Neural progenitor cell (in vitro differentiated cells): ENCODE measurements at regions not wholly inside any gene's neighbourhood (a gene's known extent, or its start where the extent isn't known, plus 50 kb on each side); places are given as distances from the start of the nearest gene placed in this dataset.

Source experiments
- DNase-seq: peaks from one replicate; pipeline ENCODE4 v3.0.0-alpha.2; 2016; ENCODE audit warnings: low spot score
- H2AFZ ChIP-seq: fragments of 200-600 bp; sonication (generic); replicated peaks from 2 replicates; pipeline ENCODE4 v1.6.1; 2016; ENCODE audit warnings: antibody characterized with exemption
- H3F3A ChIP-seq: fragments of 200-600 bp; sonication (generic); 2 replicates; pipeline ENCODE4 v1.6.1; 2016; ENCODE audit warnings: antibody characterized with exemption, low read depth
- H3K27ac ChIP-seq: fragments of 200-600 bp; sonication (generic); 2 replicates; pipeline ENCODE4 v1.5.1; 2016; ENCODE audit warnings: mild to moderate bottlenecking
- H3K27me3 ChIP-seq: fragments of 200-600 bp; sonication (generic); 2 replicates; pipeline ENCODE4 v1.6.1; 2016; ENCODE audit warnings: mild to moderate bottlenecking, moderate library complexity
- H3K36me3 ChIP-seq: fragments of 200-600 bp; sonication (generic); 2 replicates; pipeline ENCODE4 v1.5.1; 2016
- H3K4me1 ChIP-seq: fragments of 200-600 bp; sonication (generic); 2 replicates; pipeline ENCODE4 v1.6.1; 2016; ENCODE audit warnings: mixed run types
- H3K4me2 ChIP-seq: fragments of 200-600 bp; sonication (generic); 2 replicates; pipeline ENCODE4 v1.6.1; 2016
- H3K4me3 ChIP-seq: fragments of 200-600 bp; sonication (generic); 2 replicates; pipeline ENCODE4 v1.5.1; 2016
- H3K79me2 ChIP-seq: fragments of 200-600 bp; sonication (generic); 2 replicates; pipeline ENCODE4 v1.6.1; 2016; ENCODE audit warnings: low read depth
- H3K9ac ChIP-seq: fragments of 200-600 bp; sonication (generic); 2 replicates; pipeline ENCODE4 v1.6.1; 2016
- H3K9me3 ChIP-seq: fragments of 200-600 bp; sonication (generic); 2 replicates; pipeline ENCODE4 v1.5.1; 2016; ENCODE audit warnings: low read depth
- H4K20me1 ChIP-seq: fragments of 200-600 bp; sonication (generic); 2 replicates; pipeline ENCODE4 v1.6.1; 2016; ENCODE audit warnings: low read depth
- H3K27ac Mint-ChIP-seq: 3 replicates; pipeline ENCODE4 v1.8.0; 2021; ENCODE audit warnings: mixed read lengths
- H3K27me3 Mint-ChIP-seq: 2 replicates; pipeline ENCODE4 v1.8.0; 2022; ENCODE audit warnings: low read depth, mild to moderate bottlenecking, inconsistent platforms, moderate library complexity, mixed read lengths; ENCODE audit not compliant: insufficient read depth
- H3K36me3 Mint-ChIP-seq: 3 replicates; pipeline ENCODE4 v1.8.0; 2021; ENCODE audit warnings: mixed read lengths
- H3K4me1 Mint-ChIP-seq: 3 replicates; pipeline ENCODE4 v1.8.0; 2021; ENCODE audit warnings: mixed read lengths
- H3K4me3 Mint-ChIP-seq: 3 replicates; pipeline ENCODE4 v1.8.0; 2021; ENCODE audit warnings: mild to moderate bottlenecking, moderate library complexity, mixed read lengths
- H3K9me3 Mint-ChIP-seq: 3 replicates; pipeline ENCODE4 v1.8.0; 2020; ENCODE audit warnings: mixed read lengths
- CTCF ChIP-seq: fragments of 200-600 bp; sonication (generic); IDR thresholded peaks from 2 replicates; pipeline ENCODE4 v1.5.1; 2017; ENCODE audit warnings: antibody characterized with exemption, mild to moderate bottlenecking
- EZH2 ChIP-seq: fragments of 200-600 bp; sonication (generic); IDR thresholded peaks from 2 replicates; pipeline ENCODE4 v1.6.1; 2017; ENCODE audit warnings: antibody characterized with exemption, mild to moderate bottlenecking, moderate library complexity
- EZH2phosphoT487 ChIP-seq: fragments of 200-600 bp; sonication (generic); IDR thresholded peaks from 2 replicates; pipeline ENCODE4 v1.6.1; 2017; ENCODE audit warnings: antibody characterized with exemption

- no peaks in the 10 kb centered on the region for H3K36me3 ChIP-seq
- no peaks in the 10 kb centered on the region for H3K9me3 ChIP-seq
- H3K27me3 Mint-ChIP-seq: peaks cover 5% of the 10 kb centered on the region
- H3K4me3 Mint-ChIP-seq: no peak overlapping the region
- no peaks in the 10 kb centered on the region for H3K9me3 Mint-ChIP-seq
- no peaks in the 10 kb centered on the region for H4K20me1 ChIP-seq
- H3F3A ChIP-seq: no peaks in the 10 kb centered on the region
- no peak overlapping the region for H3K4me2 ChIP-seq
- no peak overlapping the region for H3K27ac ChIP-seq
- H3K4me1 ChIP-seq: peaks cover 29% of the 10 kb centered on the region
- DNase-seq: no peak
- H3K27ac Mint-ChIP-seq: peak overlapping the region; percentile 37
- peaks cover 50% of the 10 kb centered on the region for H3K4me1 Mint-ChIP-seq
- no peaks in the 10 kb centered on the region for H3K27me3 ChIP-seq
- H3K4me3 ChIP-seq: no peak overlapping the region
- TF ChIP-seq CTCF (no peak), EZH2 (no peak), EZH2phosphoT487 (no peak)
- H3K79me2 ChIP-seq: no peaks in the 10 kb centered on the region
- no peak overlapping the region for H3K9ac ChIP-seq
- H3K36me3 Mint-ChIP-seq: no peaks in the 10 kb centered on the region
- no peak overlapping the region for H2AFZ ChIP-seq
These were observed 206.9 kb downstream of the ARL4C start for GRCh38 chr2:234289834-234290590.

- no peaks in the 10 kb centered on the region for H3F3A ChIP-seq
These were observed 207.9 kb downstream of the ARL4C start for GRCh38 chr2:234288974-234289455.

GRCh38 chr2:234287650-234288049 lies 209.2 kb downstream of the ARL4C start:
- H3F3A ChIP-seq: no peaks in the 10 kb centered on the region
- peaks cover 7% of the 10 kb centered on the region for H3K27me3 Mint-ChIP-seq
- no peak for TF ChIP-seq EZH2phosphoT487
- no peak for TF ChIP-seq EZH2
- H2AFZ ChIP-seq: no peak overlapping the region
- H3K9me3 ChIP-seq: no peaks in the 10 kb centered on the region
- peaks cover 5% of the 10 kb centered on the region for H3K9me3 Mint-ChIP-seq
- H3K4me2 ChIP-seq: no peak overlapping the region
- H3K27me3 ChIP-seq: no peaks in the 10 kb centered on the region
- no peak overlapping the region for H3K4me3 ChIP-seq
- H3K9ac ChIP-seq: no peak overlapping the region
- H3K27ac Mint-ChIP-seq: no peak overlapping the region
- H3K79me2 ChIP-seq: no peaks in the 10 kb centered on the region
- peaks cover 48% of the 10 kb centered on the region for H3K4me1 Mint-ChIP-seq
- H4K20me1 ChIP-seq: no peaks in the 10 kb centered on the region
- no peaks in the 10 kb centered on the region for H3K36me3 ChIP-seq
- H3K36me3 Mint-ChIP-seq: no peaks in the 10 kb centered on the region
- peaks cover 26% of the 10 kb centered on the region for H3K4me1 ChIP-seq
- no peak overlapping the region for H3K27ac ChIP-seq
- DNase-seq: no peak
- no peak overlapping the region for H3K4me3 Mint-ChIP-seq

More at GRCh38 chr2:234288974-234289455, 207.9 kb downstream of the ARL4C start:
- no peak overlapping the region for H3K27ac ChIP-seq
- peaks cover 28% of the 10 kb centered on the region for H3K4me1 ChIP-seq
- H3K27ac Mint-ChIP-seq: peak overlapping the region; percentile 47
- H2AFZ ChIP-seq: no peak overlapping the region
- H3K79me2 ChIP-seq: no peaks in the 10 kb centered on the region
- H3K36me3 ChIP-seq: no peaks in the 10 kb centered on the region
- no peaks in the 10 kb centered on the region for H3K36me3 Mint-ChIP-seq
- peaks cover 5% of the 10 kb centered on the region for H3K27me3 Mint-ChIP-seq
- no peak overlapping the region for H3K4me3 Mint-ChIP-seq
- no peak overlapping the region for H3K9ac ChIP-seq
- no peak overlapping the region for H3K4me3 ChIP-seq
- H3K27me3 ChIP-seq: no peaks in the 10 kb centered on the region
- peaks cover 53% of the 10 kb centered on the region for H3K4me1 Mint-ChIP-seq
- H4K20me1 ChIP-seq: no peaks in the 10 kb centered on the region
- H3K4me2 ChIP-seq: no peak overlapping the region
- H3K9me3 ChIP-seq: no peaks in the 10 kb centered on the region
- DNase-seq: peak; percentile 73
- no peaks in the 10 kb centered on the region for H3K9me3 Mint-ChIP-seq
- TF ChIP-seq CTCF (peak; percentile 88), EZH2 (no peak), EZH2phosphoT487 (no peak)

GRCh38 chr2:234286956-234287355 lies 209.9 kb downstream of the ARL4C start:
- Histone ChIP-seq H4K20me1 (no peaks in the 10 kb centered on the region), H2AFZ (peak overlapping the region; percentile 39), H3K9ac (no peak overlapping the region), H3K4me1 (peaks cover 26% of the 10 kb centered on the region), H3K9me3 (no peaks in the 10 kb centered on the region), H3K36me3 (no peaks in the 10 kb centered on the region), H3F3A (no peaks in the 10 kb centered on the region), H3K27me3 (no peaks in the 10 kb centered on the region), H3K79me2 (no peaks in the 10 kb centered on the region), H3K27ac (no peak overlapping the region), H3K4me2 (no peak overlapping the region), H3K4me3 (no peak overlapping the region)
- DNase-seq: no peak
- H3K4me3 Mint-ChIP-seq: no peak overlapping the region
- H3K9me3 Mint-ChIP-seq: peaks cover 8% of the 10 kb centered on the region
- no peaks in the 10 kb centered on the region for H3K36me3 Mint-ChIP-seq
- peaks cover 7% of the 10 kb centered on the region for H3K27me3 Mint-ChIP-seq
- peaks cover 41% of the 10 kb centered on the region for H3K4me1 Mint-ChIP-seq
- no peak overlapping the region for H3K27ac Mint-ChIP-seq
- TF ChIP-seq CTCF: no peak
- TF ChIP-seq EZH2: no peak
- TF ChIP-seq EZH2phosphoT487: no peak
